Large intestine (tissue), 3 donors: ENCODE measurements at regions not wholly inside any gene's neighbourhood (a gene's known extent, or its start where the extent isn't known, plus 50 kb on each side); places are given as distances from the start of the nearest gene placed in this dataset.
"Not testable (repeated sequence)": the region's sequence is repeated elsewhere in the genome, so short reads cannot be mapped to it uniquely, and the experiment has no call there.

Source experiments
- DNase-seq, 2 donors: peaks; one replicate each; pipeline versions ENCODE4 v3.0.0 to v3.0.0-alpha.2; 2013
- H3K27ac ChIP-seq: one replicate; pipeline ENCODE4 v1.5.1; 2013; ENCODE audit warnings: low read length
- H3K27me3 ChIP-seq: 2 replicates; pipeline ENCODE4 v1.6.1; 2013; ENCODE audit warnings: low read length; ENCODE audit not compliant: control insufficient read depth, insufficient read depth
- H3K36me3 ChIP-seq: 2 replicates; pipeline ENCODE4 v1.6.1; 2013; ENCODE audit warnings: low read length; ENCODE audit not compliant: control insufficient read depth, insufficient read depth
- H3K4me1 ChIP-seq: one replicate; pipeline ENCODE4 v1.6.1; 2013; ENCODE audit warnings: low read length; ENCODE audit not compliant: control insufficient read depth, insufficient read depth
- H3K4me3 ChIP-seq: one replicate; pipeline ENCODE4 v1.5.1; 2013; ENCODE audit warnings: low read length
- H3K9me3 ChIP-seq: one replicate; pipeline ENCODE4 v1.6.1; 2013; ENCODE audit warnings: mild to moderate bottlenecking, low read depth, low read length, moderate library complexity; ENCODE audit not compliant: control insufficient read depth
- WGBS: methylation state at CpG from one replicate; pipeline ENCODE4 v1.1.5; 2013; ENCODE audit warnings: low lambda C conversion rate; ENCODE audit not compliant: insufficient coverage; 5-methylcytosine and 5-hydroxymethylcytosine counted together

DNA sequence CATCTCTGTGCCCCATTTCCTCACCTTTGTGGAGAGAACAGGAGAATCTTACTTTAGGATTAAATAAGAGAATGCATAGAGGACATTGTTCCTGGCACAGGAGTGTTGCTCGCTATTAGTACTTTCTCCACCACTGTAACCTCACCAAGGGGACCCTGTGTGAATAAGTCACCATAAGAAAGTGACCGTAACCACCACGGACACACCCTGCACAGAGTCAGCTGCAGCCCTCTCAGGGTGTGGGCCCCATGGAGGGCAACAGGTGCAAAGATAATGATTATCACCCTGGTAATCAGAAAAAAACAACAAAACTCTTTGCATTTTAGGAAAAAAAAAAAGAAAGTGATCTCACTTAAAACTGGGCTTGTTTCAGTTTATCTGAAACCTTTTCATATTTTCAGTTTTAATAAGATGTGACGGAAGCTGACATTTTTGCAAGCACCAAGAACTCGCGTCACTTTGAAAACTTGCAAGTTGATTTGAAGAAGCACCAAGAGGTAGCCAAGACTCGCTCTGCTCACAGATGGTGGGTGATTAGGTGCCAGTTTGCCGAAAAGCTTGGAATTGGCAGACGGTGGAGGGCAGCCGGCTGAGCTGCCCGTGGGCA, 87.0 kb upstream of the VRK1 start:
- DNase-seq = peak in 1 of 2 donors; percentile 33
- no peaks in the 10 kb centered on the region for H3K36me3 ChIP-seq
- H3K27ac ChIP-seq = no peak overlapping the region
- no CpG with 5 or more reads among the region's 11 CpGs for WGBS
- no peaks in the 10 kb centered on the region for H3K27me3 ChIP-seq
- peaks cover 4% of the 10 kb centered on the region for H3K4me1 ChIP-seq
- no peak overlapping the region for H3K4me3 ChIP-seq
- no peaks in the 10 kb centered on the region for H3K9me3 ChIP-seq

DNA sequence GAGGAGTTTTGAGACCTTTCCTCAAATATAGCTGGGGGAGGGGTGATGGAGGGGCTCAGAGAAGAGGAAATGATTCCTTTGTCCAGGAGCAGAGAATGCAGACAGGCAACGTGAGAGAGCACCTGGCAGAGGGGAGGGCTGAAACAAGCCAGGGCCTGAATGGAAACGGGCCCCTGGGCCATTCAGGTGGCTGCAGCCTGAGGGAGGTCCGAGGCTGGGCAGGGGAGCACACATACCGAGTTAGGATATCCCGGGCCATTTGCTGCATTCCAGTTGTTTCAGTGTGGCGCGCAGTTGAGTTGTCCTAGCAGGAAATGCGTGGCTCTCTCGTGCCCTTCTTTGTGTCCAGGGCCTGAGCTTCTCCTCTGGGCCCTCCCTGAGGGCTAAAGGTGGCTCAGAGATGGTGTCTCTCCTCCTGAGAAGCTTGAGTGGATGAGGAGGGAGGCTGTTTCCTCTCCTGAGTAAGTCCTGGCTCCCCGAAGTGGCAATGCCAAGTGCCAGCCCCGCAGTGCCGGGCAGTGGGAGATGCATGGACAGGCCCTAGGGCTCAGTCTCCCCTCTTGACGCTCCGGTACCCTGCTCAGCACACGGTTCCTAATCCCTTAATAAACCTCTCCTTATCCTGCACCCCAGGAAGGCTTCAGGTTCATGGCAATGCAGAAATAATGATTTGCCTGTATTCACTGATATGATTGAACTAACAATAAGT, 85.5 kb upstream of the VRK1 start:
- WGBS = no CpG with 5 or more reads among the region's 15 CpGs
- no peak overlapping the region for H3K4me3 ChIP-seq
- H3K4me1 ChIP-seq = peaks cover 4% of the 10 kb centered on the region
- no peak overlapping the region for H3K27ac ChIP-seq
- H3K9me3 ChIP-seq = no peaks in the 10 kb centered on the region
- no peaks in the 10 kb centered on the region for H3K36me3 ChIP-seq
- H3K27me3 ChIP-seq = no peaks in the 10 kb centered on the region
- no peak for DNase-seq

DNA sequence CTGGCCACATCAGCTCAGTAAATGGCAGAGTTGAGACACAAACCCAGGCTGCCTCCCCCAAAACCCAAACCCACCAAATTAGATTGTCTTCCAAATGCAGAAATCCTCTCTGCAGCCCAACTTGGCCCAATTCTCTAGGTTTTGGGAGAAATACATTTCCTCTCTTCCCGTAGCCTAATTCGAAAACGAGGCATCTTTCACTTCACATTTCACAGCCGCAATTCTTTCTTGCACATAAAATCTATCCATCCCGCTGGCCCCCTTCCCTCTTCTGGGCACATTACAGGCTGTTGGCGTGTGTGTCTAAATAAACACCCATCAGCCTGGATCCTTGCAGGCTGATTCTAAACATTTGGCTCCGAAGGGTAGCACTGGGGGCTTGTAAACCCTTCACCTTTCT, 83.8 kb upstream of the VRK1 start:
- H3K27me3 ChIP-seq = no peaks in the 10 kb centered on the region
- WGBS = no CpG with 5 or more reads among the region's 7 CpGs
- no peak for DNase-seq
- H3K9me3 ChIP-seq = no peaks in the 10 kb centered on the region
- H3K4me1 ChIP-seq = peaks cover 4% of the 10 kb centered on the region
- no peak overlapping the region for H3K27ac ChIP-seq
- H3K4me3 ChIP-seq = no peak overlapping the region
- no peaks in the 10 kb centered on the region for H3K36me3 ChIP-seq

DNA sequence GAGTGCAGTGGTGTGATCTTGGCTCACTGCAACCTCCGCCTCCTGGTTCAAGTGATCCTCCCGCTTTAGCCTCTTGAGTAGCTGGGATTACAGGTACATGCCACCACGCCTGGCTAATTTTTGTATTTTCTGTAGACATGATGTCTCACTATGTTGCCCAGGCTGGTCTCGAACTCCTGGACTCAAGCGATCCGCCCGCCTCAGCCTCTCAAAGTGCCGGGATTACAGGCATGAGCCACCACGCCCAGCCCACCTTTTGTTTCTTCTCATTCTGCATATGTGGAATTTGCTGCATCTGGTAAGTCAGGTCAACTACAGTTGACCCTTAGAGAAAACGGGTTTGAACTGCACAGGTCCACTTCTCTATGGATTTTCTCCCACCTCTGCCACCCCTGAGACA, 82.6 kb upstream of the VRK1 start:
- not testable (repeated sequence) for H3K9me3 ChIP-seq, H3K27me3 ChIP-seq, H3K36me3 ChIP-seq, H3K27ac ChIP-seq, DNase-seq, H3K4me3 ChIP-seq, H3K4me1 ChIP-seq
- whole genome bisulfite sequencing = 100% methylated on average over 1 of the region's 10 CpGs

DNA sequence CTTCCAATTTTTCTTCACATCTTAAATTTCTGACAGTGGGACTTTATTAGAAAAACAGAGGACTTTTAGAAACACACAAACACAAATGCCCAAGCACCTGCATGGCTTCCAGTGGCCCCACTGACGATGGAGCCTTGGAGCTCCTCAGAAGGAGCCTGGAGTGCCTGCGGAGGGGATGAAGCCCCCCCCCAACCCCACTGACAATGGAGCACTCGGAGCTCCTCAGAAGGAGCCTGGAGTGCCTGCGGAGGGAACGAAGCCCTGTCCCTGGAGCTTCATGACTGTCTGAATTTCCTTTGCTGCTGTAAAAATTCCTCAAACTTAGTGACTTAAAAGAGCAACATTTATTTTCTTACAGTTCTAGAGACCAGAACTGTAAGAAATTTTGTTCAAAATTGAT, 80.1 kb upstream of the VRK1 start:
- no peak for DNase-seq
- WGBS = no CpG with 5 or more reads among the region's 5 CpGs
- Histone ChIP-seq H3K4me3 (no peak overlapping the region), H3K9me3 (no peaks in the 10 kb centered on the region), H3K27me3 (no peaks in the 10 kb centered on the region), H3K4me1 (no peaks in the 10 kb centered on the region), H3K27ac (no peak overlapping the region), H3K36me3 (no peaks in the 10 kb centered on the region)

DNA sequence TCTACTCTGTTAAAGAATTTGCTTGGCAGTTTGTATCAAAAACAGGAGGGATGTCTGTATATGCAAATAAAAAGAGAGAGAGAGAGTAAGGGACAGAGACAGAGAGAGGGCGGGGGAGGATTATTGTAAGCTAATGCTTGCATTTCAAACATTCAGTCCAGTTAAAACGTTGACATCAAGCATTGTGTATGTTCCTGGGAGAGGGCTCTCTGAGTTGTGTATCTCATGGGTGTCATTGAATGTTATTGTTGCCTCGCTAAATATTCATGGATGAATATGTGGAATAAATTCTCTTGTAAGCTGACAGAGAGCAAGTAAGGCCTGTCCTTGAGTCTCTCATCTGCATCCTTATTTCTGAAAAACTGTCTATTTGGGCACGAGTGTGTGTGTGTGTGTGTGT, 78.8 kb upstream of the VRK1 start:
- no peak for DNase-seq
- H3K9me3 ChIP-seq = no peaks in the 10 kb centered on the region
- H3K27me3 ChIP-seq = no peaks in the 10 kb centered on the region
- H3K4me3 ChIP-seq = no peak overlapping the region
- no peaks in the 10 kb centered on the region for H3K4me1 ChIP-seq
- no peak overlapping the region for H3K27ac ChIP-seq
- H3K36me3 ChIP-seq = no peaks in the 10 kb centered on the region
- WGBS = 100% methylated on average over 1 of the region's 4 CpGs

DNA sequence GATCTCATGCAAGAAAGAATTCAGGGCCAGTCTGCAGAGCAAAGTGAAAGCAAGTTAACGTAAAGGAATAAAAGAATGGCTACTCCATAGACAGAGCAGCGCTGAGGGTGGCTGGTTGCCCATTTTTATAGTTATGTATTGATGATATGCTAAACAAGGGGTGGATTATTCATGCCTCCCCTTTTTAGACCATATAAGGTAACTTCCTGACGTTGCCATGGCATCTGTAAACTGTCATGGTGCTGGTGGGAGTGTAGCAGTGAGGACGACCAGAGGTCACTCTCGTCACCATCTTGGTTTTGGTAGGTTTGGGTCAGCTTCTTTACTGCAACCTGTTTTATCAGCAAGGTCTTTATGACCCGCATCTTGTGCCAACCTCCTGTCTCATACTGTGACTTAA, 76.5 kb upstream of the VRK1 start:
- WGBS = no CpG with 5 or more reads among the region's 6 CpGs
- H3K9me3 ChIP-seq, DNase-seq, H3K27me3 ChIP-seq, H3K4me3 ChIP-seq, H3K36me3 ChIP-seq, H3K27ac ChIP-seq, H3K4me1 ChIP-seq: not testable (repeated sequence)

DNA sequence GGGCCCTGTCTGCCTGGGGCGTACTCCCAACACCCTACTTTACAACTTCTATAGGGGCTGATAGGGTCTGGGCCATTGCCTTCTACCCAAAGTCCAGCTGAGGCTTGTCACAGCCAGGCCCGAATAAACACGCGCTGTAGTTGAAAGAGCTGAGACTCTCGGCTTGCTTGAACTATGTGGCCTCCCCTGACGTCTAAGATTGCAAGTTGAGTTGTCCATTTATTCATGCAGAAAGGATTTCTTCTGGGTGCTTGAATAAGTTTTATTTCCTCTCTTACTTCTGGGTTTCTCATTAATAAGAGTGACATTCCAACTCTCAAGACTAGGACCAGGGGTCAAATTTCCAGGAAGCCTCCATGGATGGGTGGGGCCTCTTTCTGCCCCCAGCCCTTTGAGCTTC, 74.4 kb upstream of the VRK1 start:
- WGBS = no CpG with 5 or more reads among the region's 6 CpGs
- H3K9me3 ChIP-seq = no peaks in the 10 kb centered on the region
- no peaks in the 10 kb centered on the region for H3K27me3 ChIP-seq
- H3K4me1 ChIP-seq = no peaks in the 10 kb centered on the region
- no peak overlapping the region for H3K4me3 ChIP-seq
- no peak overlapping the region for H3K27ac ChIP-seq
- H3K36me3 ChIP-seq = no peaks in the 10 kb centered on the region
- DNase-seq = no peak

DNA sequence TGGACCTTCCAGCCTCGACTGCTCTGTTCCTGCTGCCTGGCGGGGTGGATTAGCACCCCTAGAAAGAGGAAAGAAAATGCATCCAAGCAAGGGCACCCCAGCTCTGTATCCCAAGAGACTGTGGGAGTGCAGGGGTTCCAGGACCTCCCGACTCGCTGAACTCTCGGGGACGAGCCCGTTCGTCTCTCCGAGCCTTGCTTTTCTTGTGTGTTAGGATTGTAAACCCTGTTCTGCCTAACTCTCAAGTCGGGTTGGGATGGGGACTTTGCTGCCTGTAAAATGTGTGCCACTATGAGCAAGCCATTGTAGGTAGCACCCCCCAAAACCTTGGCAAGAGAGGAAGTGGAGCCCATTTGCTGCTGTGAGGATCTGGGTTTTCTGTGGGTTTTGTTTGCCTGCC, 73.2 kb upstream of the VRK1 start:
- H3K4me1 ChIP-seq = no peaks in the 10 kb centered on the region
- WGBS = no CpG with 5 or more reads among the region's 10 CpGs
- no peak overlapping the region for H3K4me3 ChIP-seq
- no peaks in the 10 kb centered on the region for H3K36me3 ChIP-seq
- no peaks in the 10 kb centered on the region for H3K9me3 ChIP-seq
- H3K27me3 ChIP-seq = no peaks in the 10 kb centered on the region
- DNase-seq = no peak
- no peak overlapping the region for H3K27ac ChIP-seq

DNA sequence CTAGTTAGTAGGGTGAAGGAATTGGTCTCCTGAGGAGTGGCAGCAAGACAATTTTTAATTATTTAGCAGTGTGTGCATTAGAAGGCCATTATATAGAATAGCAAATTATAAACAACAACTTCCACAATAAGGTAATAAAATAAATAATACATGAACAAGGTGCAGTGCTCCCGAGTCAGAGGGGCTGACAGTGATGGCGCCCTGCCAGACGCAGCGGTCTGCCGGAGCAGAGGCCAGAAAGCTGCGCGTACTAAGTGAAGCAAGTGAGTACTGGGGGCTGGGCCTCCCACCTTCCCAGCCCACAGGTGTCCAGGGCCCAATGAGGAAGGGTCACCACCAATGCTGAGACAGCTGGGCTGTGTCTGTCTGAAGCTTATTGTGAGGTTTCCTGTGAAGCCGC, 72.0 kb upstream of the VRK1 start:
- DNase-seq = no peak
- WGBS = no CpG with 5 or more reads among the region's 8 CpGs
- no peak overlapping the region for H3K27ac ChIP-seq
- no peaks in the 10 kb centered on the region for H3K36me3 ChIP-seq
- H3K4me1 ChIP-seq = no peaks in the 10 kb centered on the region
- H3K4me3 ChIP-seq = no peak overlapping the region
- H3K27me3 ChIP-seq = no peaks in the 10 kb centered on the region
- no peaks in the 10 kb centered on the region for H3K9me3 ChIP-seq

DNA sequence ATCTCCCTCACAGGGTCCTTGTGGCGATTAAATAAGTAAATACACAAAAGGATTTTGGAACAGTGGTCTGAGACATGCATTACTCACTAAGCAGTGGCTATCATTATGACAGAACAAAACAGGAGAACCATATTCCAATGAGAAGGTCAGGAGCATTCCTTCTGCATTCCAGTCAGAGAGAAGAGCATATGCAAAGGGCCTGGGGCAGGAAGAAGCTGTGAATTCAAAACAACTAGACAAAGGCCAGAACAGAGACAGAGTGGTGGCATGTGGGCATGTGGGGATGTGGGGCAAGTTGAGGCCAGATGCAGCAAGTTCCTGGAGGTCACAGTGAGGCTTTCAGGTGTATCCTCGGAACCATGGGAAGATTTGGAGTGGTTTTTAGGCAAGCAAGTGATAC, 70.1 kb upstream of the VRK1 start:
- Histone ChIP-seq H3K27me3 (no peaks in the 10 kb centered on the region), H3K27ac (no peak overlapping the region), H3K36me3 (no peaks in the 10 kb centered on the region), H3K4me3 (no peak overlapping the region), H3K9me3 (no peaks in the 10 kb centered on the region), H3K4me1 (no peaks in the 10 kb centered on the region)
- no peak for DNase-seq
- WGBS = no CpG with 5 or more reads among the region's 2 CpGs
